ENCODE measurements at regions not wholly inside any gene's neighbourhood (a gene's known extent, or its start where the extent isn't known, plus 50 kb on each side); places are given as distances from the start of the nearest gene placed in this dataset.
A peak's percentile ranks its signal among the peaks of the same experiment; 100 is the strongest.
"Not testable (repeated sequence)": the region's sequence is repeated elsewhere in the genome, so short reads cannot be mapped to it uniquely, and the experiment has no call there.

GRCh38 chr6:149233056-149233715, 84.3 kb upstream of the TAB2 start:
- DNase-seq (ENCODE audit: extremely low spot score): no peak
- Histone ChIP-seq H3K4me3 (ENCODE audit: low read depth, low read length) (no peak overlapping the region), H3K36me3 (ENCODE audit: insufficient read depth) (no peaks in the 10 kb centered on the region), H3K4me1 (ENCODE audit: insufficient read depth) (peaks cover 2% of the 10 kb centered on the region), H3K27ac (ENCODE audit: low read depth) (peak overlapping the region; percentile 26)
- 84% methylated on average over 7 of the region's 7 CpGs for WGBS

GRCh38 chr6:149234051-149234962, 83.2 kb upstream of the TAB2 start:
- 79% methylated on average over 7 of the region's 7 CpGs for WGBS
- Histone ChIP-seq H3K27ac (ENCODE audit: low read depth) (no peak overlapping the region), H3K4me3 (ENCODE audit: low read depth, low read length) (no peak overlapping the region), H3K36me3 (ENCODE audit: insufficient read depth) (no peaks in the 10 kb centered on the region), H3K4me1 (ENCODE audit: insufficient read depth) (peaks cover 2% of the 10 kb centered on the region)
- DNase-seq (ENCODE audit: extremely low spot score): no peak

- no peaks in the 10 kb centered on the region for H3K36me3 ChIP-seq (ENCODE audit: insufficient read depth)
- no peak overlapping the region for H3K27ac ChIP-seq (ENCODE audit: low read depth)
- DNase-seq (ENCODE audit: extremely low spot score): no peak
- H3K4me3 ChIP-seq (ENCODE audit: low read depth, low read length): no peak overlapping the region
- WGBS: 66% methylated on average over 3 of the region's 3 CpGs
- peaks cover 2% of the 10 kb centered on the region for H3K4me1 ChIP-seq (ENCODE audit: insufficient read depth)
Measured at GRCh38 chr6:149235130-149235561, 82.4 kb upstream of the TAB2 start.

GRCh38 chr6:149236589-149236988, 80.9 kb upstream of the TAB2 start:
- no peak for DNase-seq (ENCODE audit: extremely low spot score)
- peaks cover 2% of the 10 kb centered on the region for H3K4me1 ChIP-seq (ENCODE audit: insufficient read depth)
- H3K36me3 ChIP-seq (ENCODE audit: insufficient read depth): no peaks in the 10 kb centered on the region
- no peak overlapping the region for H3K27ac ChIP-seq (ENCODE audit: low read depth)
- no peak overlapping the region for H3K4me3 ChIP-seq (ENCODE audit: low read depth, low read length)

GRCh38 chr6:149237464-149237863, 80.0 kb upstream of the TAB2 start:
- H3K4me1 ChIP-seq (ENCODE audit: insufficient read depth): peaks cover 2% of the 10 kb centered on the region
- 96% methylated on average over 6 of the region's 6 CpGs for WGBS
- H3K4me3 ChIP-seq (ENCODE audit: low read depth, low read length): no peak overlapping the region
- no peak overlapping the region for H3K27ac ChIP-seq (ENCODE audit: low read depth)
- no peaks in the 10 kb centered on the region for H3K36me3 ChIP-seq (ENCODE audit: insufficient read depth)
- no peak for DNase-seq (ENCODE audit: extremely low spot score)

GRCh38 chr6:149239573-149240209, 77.8 kb upstream of the TAB2 start:
- H3K4me1 ChIP-seq (ENCODE audit: insufficient read depth): no peaks in the 10 kb centered on the region
- H3K4me3 ChIP-seq (ENCODE audit: low read depth, low read length): no peak overlapping the region
- DNase-seq (ENCODE audit: extremely low spot score): no peak
- H3K27ac ChIP-seq (ENCODE audit: low read depth): no peak overlapping the region
- WGBS: 93% methylated on average over 6 of the region's 6 CpGs
- no peaks in the 10 kb centered on the region for H3K36me3 ChIP-seq (ENCODE audit: insufficient read depth)

- Histone ChIP-seq H3K36me3 (ENCODE audit: insufficient read depth) (no peaks in the 10 kb centered on the region), H3K4me1 (ENCODE audit: insufficient read depth) (no peaks in the 10 kb centered on the region), H3K27ac (ENCODE audit: low read depth) (no peak overlapping the region), H3K4me3 (ENCODE audit: low read depth, low read length) (no peak overlapping the region)
- 56% methylated on average over 5 of the region's 5 CpGs for WGBS
- DNase-seq (ENCODE audit: extremely low spot score): no peak
Measured at GRCh38 chr6:149242883-149243282, 74.6 kb upstream of the TAB2 start.

- Histone ChIP-seq H3K36me3 (ENCODE audit: insufficient read depth) (no peaks in the 10 kb centered on the region), H3K27ac (ENCODE audit: low read depth) (no peak overlapping the region), H3K4me3 (ENCODE audit: low read depth, low read length) (no peak overlapping the region), H3K4me1 (ENCODE audit: insufficient read depth) (no peaks in the 10 kb centered on the region)
- 84% methylated on average over 7 of the region's 7 CpGs for WGBS
- no peak for DNase-seq (ENCODE audit: extremely low spot score)
Measured at GRCh38 chr6:149244105-149244504, 73.4 kb upstream of the TAB2 start.

- H3K4me3 ChIP-seq (ENCODE audit: low read depth, low read length): no peak overlapping the region
- H3K27ac ChIP-seq (ENCODE audit: low read depth): no peak overlapping the region
- H3K36me3 ChIP-seq (ENCODE audit: insufficient read depth): no peaks in the 10 kb centered on the region
- WGBS: 83% methylated on average over 13 of the region's 13 CpGs
- H3K4me1 ChIP-seq (ENCODE audit: insufficient read depth): no peaks in the 10 kb centered on the region
- no peak for DNase-seq (ENCODE audit: extremely low spot score)
Measured at GRCh38 chr6:149246691-149247384, 70.7 kb upstream of the TAB2 start.

- no peak overlapping the region for H3K4me3 ChIP-seq (ENCODE audit: low read depth, low read length)
- no peak for DNase-seq (ENCODE audit: extremely low spot score)
- no peaks in the 10 kb centered on the region for H3K4me1 ChIP-seq (ENCODE audit: insufficient read depth)
- 93% methylated on average over 6 of the region's 6 CpGs for WGBS
- no peaks in the 10 kb centered on the region for H3K36me3 ChIP-seq (ENCODE audit: insufficient read depth)
- H3K27ac ChIP-seq (ENCODE audit: low read depth): no peak overlapping the region
Measured at GRCh38 chr6:149247385-149247763, 70.1 kb upstream of the TAB2 start.

GRCh38 chr6:149248263-149248662, 69.2 kb upstream of the TAB2 start:
- not testable (repeated sequence) for H3K4me3 ChIP-seq (ENCODE audit: low read depth, low read length); H3K27ac ChIP-seq (ENCODE audit: low read depth); H3K36me3 ChIP-seq (ENCODE audit: insufficient read depth); DNase-seq (ENCODE audit: extremely low spot score); H3K4me1 ChIP-seq (ENCODE audit: insufficient read depth)
- 97% methylated on average over 5 of the region's 5 CpGs for WGBS

- no peak overlapping the region for H3K4me3 ChIP-seq (ENCODE audit: low read depth, low read length)
- DNase-seq (ENCODE audit: extremely low spot score): no peak
- no peak overlapping the region for H3K27ac ChIP-seq (ENCODE audit: low read depth)
- H3K4me1 ChIP-seq (ENCODE audit: insufficient read depth): no peaks in the 10 kb centered on the region
- WGBS: 66% methylated on average over 4 of the region's 4 CpGs
- H3K36me3 ChIP-seq (ENCODE audit: insufficient read depth): no peaks in the 10 kb centered on the region
Measured at GRCh38 chr6:149248693-149249369, 68.7 kb upstream of the TAB2 start.

Measured in urinary bladder (tissue), 3 donors.